ENCODE measurements at regions not wholly inside any gene's neighbourhood (a gene's known extent, or its start where the extent isn't known, plus 50 kb on each side); places are given as distances from the start of the nearest gene placed in this dataset.

- H3K79me2 ChIP-seq (ENCODE audit: insufficient read depth), result no peaks in the 10 kb centered on the region
- no peaks in the 10 kb centered on the region for H3K9me3 ChIP-seq (ENCODE audit: low read depth)
- H3K27me3 ChIP-seq (replicated peaks; ENCODE audit: insufficient read depth), result no peaks in the 10 kb centered on the region
- no peak for TF ChIP-seq EZH2 (IDR thresholded peaks at IDR 0.05; ENCODE audit: insufficient read depth, poor library complexity, severe bottlenecking)
- no peak for TF ChIP-seq EZH2phosphoT487 (IDR thresholded peaks at IDR 0.05; ENCODE audit: insufficient read depth, low read depth)
- no peak overlapping the region for H3K9ac ChIP-seq
- no peak overlapping the region for H2AFZ ChIP-seq
- no peak for DNase-seq
- H3K36me3 ChIP-seq (ENCODE audit: low read depth), result no peaks in the 10 kb centered on the region
- in situ Hi-C loops (cut with MboI), result no loop called here
- no peaks in the 10 kb centered on the region for H4K20me1 ChIP-seq (ENCODE audit: insufficient read depth)
- no peak overlapping the region for H3K27ac ChIP-seq
- H3K4me1 ChIP-seq (ENCODE audit: insufficient read depth), result no peaks in the 10 kb centered on the region
- H3K9me2 ChIP-seq (ENCODE audit: insufficient read depth), result no peaks in the 10 kb centered on the region
- no peak overlapping the region for H3K4me3 ChIP-seq
- WGBS, 2 experiments (ENCODE audit: low coverage in 1 of 2, low lambda C conversion rate in 2 of 2, missing lambda C conversion rate in 2 of 2), result 16 to 20% methylated on average over 4 of the region's 4 CpGs
- H3K4me2 ChIP-seq (ENCODE audit: unreplicated experiment), result no peak overlapping the region
- no peaks in the 10 kb centered on the region for H3F3A ChIP-seq (ENCODE audit: insufficient read depth)
These were observed 405.4 kb upstream of the THRB start for GRCh38 chr3:24899901-24900603.

DNA sequence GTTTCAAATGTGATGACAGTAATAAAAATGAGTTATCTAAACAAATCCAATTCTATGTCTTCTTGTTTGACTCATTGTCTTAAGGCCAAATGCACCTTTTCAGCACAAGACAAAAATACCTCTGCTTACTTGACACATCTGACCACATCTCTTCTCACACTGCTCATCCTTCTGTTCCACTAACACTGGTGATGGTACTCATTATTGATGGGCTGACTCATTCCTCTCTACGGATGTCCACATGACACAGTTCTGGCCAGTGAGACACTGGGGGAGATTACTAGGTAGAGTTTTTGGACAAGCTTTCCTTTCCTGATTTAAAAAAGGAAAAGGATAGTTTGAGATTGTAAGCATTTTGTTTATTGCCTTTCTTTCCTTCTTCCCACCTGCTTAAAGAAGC is 410.6 kb upstream of the THRB start:
- Histone ChIP-seq H4K20me1 (ENCODE audit: insufficient read depth) (no peaks in the 10 kb centered on the region), H3K9me3 (ENCODE audit: low read depth) (no peaks in the 10 kb centered on the region), H3K4me1 (ENCODE audit: insufficient read depth) (no peaks in the 10 kb centered on the region), H3K36me3 (ENCODE audit: low read depth) (no peaks in the 10 kb centered on the region), H3K9me2 (ENCODE audit: insufficient read depth) (no peaks in the 10 kb centered on the region), H3K4me3 (no peak overlapping the region), H3F3A (ENCODE audit: insufficient read depth) (no peaks in the 10 kb centered on the region), H3K79me2 (ENCODE audit: insufficient read depth) (no peaks in the 10 kb centered on the region), H3K27ac (no peak overlapping the region), H3K27me3 (replicated peaks; ENCODE audit: insufficient read depth) (no peaks in the 10 kb centered on the region), H2AFZ (no peak overlapping the region), H3K4me2 (ENCODE audit: unreplicated experiment) (no peak overlapping the region), H3K9ac (no peak overlapping the region)
- DNase-seq, result no peak
- WGBS, 2 experiments (ENCODE audit: low coverage in 1 of 2, low lambda C conversion rate in 2 of 2, missing lambda C conversion rate in 2 of 2), result 49 to 53% methylated on average over 1 of the region's 1 CpG
- in situ Hi-C loops (cut with MboI), result no loop called here
- TF ChIP-seq EZH2 (IDR thresholded peaks at IDR 0.05; ENCODE audit: insufficient read depth, poor library complexity, severe bottlenecking) (no peak), EZH2phosphoT487 (IDR thresholded peaks at IDR 0.05; ENCODE audit: insufficient read depth, low read depth) (no peak)

GRCh38 chr3:24907106-24907505 is 412.5 kb upstream of the THRB start:
- H3K27me3 ChIP-seq (replicated peaks; ENCODE audit: insufficient read depth), result no peaks in the 10 kb centered on the region; the same call in 1 of the 2 replicates
- in situ Hi-C loops (cut with MboI), result no loop called here
- 32 to 36% methylated on average over 2 of the region's 2 CpGs for WGBS, 2 experiments (ENCODE audit: low coverage in 1 of 2, low lambda C conversion rate in 2 of 2, missing lambda C conversion rate in 2 of 2)
- H3K4me2 ChIP-seq (ENCODE audit: unreplicated experiment), result no peak overlapping the region
- H3K4me3 ChIP-seq, result no peak overlapping the region
- no peaks in the 10 kb centered on the region for H3K36me3 ChIP-seq (ENCODE audit: low read depth)
- H2AFZ ChIP-seq, result no peak overlapping the region
- DNase-seq, result no peak
- no peaks in the 10 kb centered on the region for H3K79me2 ChIP-seq (ENCODE audit: insufficient read depth)
- TF ChIP-seq EZH2phosphoT487 (IDR thresholded peaks at IDR 0.05; ENCODE audit: insufficient read depth, low read depth) (no peak), EZH2 (IDR thresholded peaks at IDR 0.05; ENCODE audit: insufficient read depth, poor library complexity, severe bottlenecking) (no peak)
- no peaks in the 10 kb centered on the region for H3F3A ChIP-seq (ENCODE audit: insufficient read depth)
- no peaks in the 10 kb centered on the region for H3K9me3 ChIP-seq (ENCODE audit: low read depth)
- no peaks in the 10 kb centered on the region for H3K4me1 ChIP-seq (ENCODE audit: insufficient read depth)
- no peaks in the 10 kb centered on the region for H3K9me2 ChIP-seq (ENCODE audit: insufficient read depth)
- H3K27ac ChIP-seq, result no peak overlapping the region
- no peaks in the 10 kb centered on the region for H4K20me1 ChIP-seq (ENCODE audit: insufficient read depth)
- H3K9ac ChIP-seq, result no peak overlapping the region

DNA sequence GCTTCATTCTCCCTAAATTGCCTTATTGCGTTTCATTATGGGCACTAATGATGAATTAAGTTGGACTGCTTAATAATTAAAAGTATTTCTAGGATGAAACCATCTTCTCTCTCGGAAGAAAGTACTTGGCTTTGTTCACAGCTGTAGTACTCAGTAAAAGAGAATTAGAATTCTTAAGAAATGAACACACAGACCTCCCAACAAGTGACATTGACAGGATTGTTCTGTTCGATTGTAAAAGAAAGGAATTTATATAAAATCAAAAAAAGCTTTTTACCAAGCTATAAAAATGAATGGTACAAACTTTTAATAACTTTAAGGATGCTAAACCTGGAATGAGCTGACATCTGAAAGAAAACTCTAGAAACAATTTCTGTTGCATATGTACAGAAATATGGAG is 416.4 kb upstream of the THRB start:
- no peak overlapping the region for H2AFZ ChIP-seq
- H3K9me2 ChIP-seq (ENCODE audit: insufficient read depth), result no peaks in the 10 kb centered on the region
- no peaks in the 10 kb centered on the region for H3F3A ChIP-seq (ENCODE audit: insufficient read depth)
- H3K27me3 ChIP-seq (replicated peaks; ENCODE audit: insufficient read depth), result no peaks in the 10 kb centered on the region; the same call in 1 of the 2 replicates
- no peak overlapping the region for H3K4me3 ChIP-seq
- no peak overlapping the region for H3K9ac ChIP-seq
- H3K36me3 ChIP-seq (ENCODE audit: low read depth), result no peaks in the 10 kb centered on the region
- H3K4me2 ChIP-seq (ENCODE audit: unreplicated experiment), result no peak overlapping the region
- in situ Hi-C loops (cut with MboI), result no loop called here
- no peaks in the 10 kb centered on the region for H3K4me1 ChIP-seq (ENCODE audit: insufficient read depth)
- TF ChIP-seq EZH2phosphoT487 (IDR thresholded peaks at IDR 0.05; ENCODE audit: insufficient read depth, low read depth) (no peak), EZH2 (IDR thresholded peaks at IDR 0.05; ENCODE audit: insufficient read depth, poor library complexity, severe bottlenecking) (no peak)
- H4K20me1 ChIP-seq (ENCODE audit: insufficient read depth), result no peaks in the 10 kb centered on the region
- H3K9me3 ChIP-seq (ENCODE audit: low read depth), result no peaks in the 10 kb centered on the region
- no peak overlapping the region for H3K27ac ChIP-seq
- 8 to 17% methylated on average over 3 of the region's 3 CpGs for WGBS, 2 experiments (ENCODE audit: low coverage in 1 of 2, low lambda C conversion rate in 2 of 2, missing lambda C conversion rate in 2 of 2)
- H3K79me2 ChIP-seq (ENCODE audit: insufficient read depth), result no peaks in the 10 kb centered on the region
- no peak for DNase-seq

Data from GM23248 (cell line).